SJSA1 (cell line): ENCODE measurements at regions not wholly inside any gene's neighbourhood (a gene's known extent, or its start where the extent isn't known, plus 50 kb on each side); places are given as distances from the start of the nearest gene placed in this dataset.
"Not testable (repeated sequence)": the region's sequence is repeated elsewhere in the genome, so short reads cannot be mapped to it uniquely, and the experiment has no call there.

Experiments used
- DNase-seq, 2 experiments: peaks; one replicate each; pipeline ENCODE4 v3.0.0-alpha.2; 2015 to 2020; ENCODE audit warnings: low spot score in 2 of 2, low read depth in 1 of 2
- H3K27ac ChIP-seq: fragments of 250-450 bp; sonication (Bioruptor Pico); 2 replicates; pipeline ENCODE4 v1.5.1; 2020; ENCODE audit warnings: mild to moderate bottlenecking, moderate library complexity
- H3K27me3 ChIP-seq: fragments of 250-450 bp; sonication (Bioruptor Pico); replicated peaks from 2 replicates; pipeline ENCODE4 v1.5.1; 2020; ENCODE audit warnings: mild to moderate bottlenecking, moderate library complexity
- H3K36me3 ChIP-seq: fragments of 250-450 bp; sonication (Bioruptor Pico); 2 replicates; pipeline ENCODE4 v1.5.1; 2020; ENCODE audit warnings: mild to moderate bottlenecking
- H3K4me1 ChIP-seq: fragments of 250-450 bp; sonication (Bioruptor Pico); replicated peaks from 2 replicates; pipeline ENCODE4 v1.6.1; 2021; ENCODE audit warnings: mild to moderate bottlenecking
- H3K4me3 ChIP-seq: fragments of 250-450 bp; sonication (Bioruptor Pico); 2 replicates; pipeline ENCODE4 v1.5.1; 2020; ENCODE audit warnings: mild to moderate bottlenecking
- H3K9me3 ChIP-seq: fragments of 250-450 bp; sonication (Bioruptor Pico); replicated peaks from 2 replicates; pipeline ENCODE4 v1.5.1; 2020; ENCODE audit warnings: mild to moderate bottlenecking

DNA sequence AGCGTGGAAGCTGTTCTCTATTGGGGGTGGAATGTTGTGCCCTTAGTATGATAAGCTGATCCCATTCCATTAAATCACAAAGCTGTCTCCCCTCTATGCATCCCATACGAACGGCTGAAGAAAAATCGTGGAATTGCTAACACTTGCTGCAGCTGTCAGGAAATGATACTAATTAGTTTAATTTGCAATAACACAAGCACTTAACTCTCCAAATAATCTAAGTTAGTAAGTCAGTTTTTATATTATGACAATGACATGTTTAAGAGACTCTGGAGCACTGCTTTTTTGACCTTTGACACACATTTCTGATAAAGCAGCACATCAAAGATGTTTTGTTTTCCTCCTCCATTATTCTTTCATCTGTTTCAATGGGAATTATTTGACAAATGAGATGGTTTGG, 123.7 kb upstream of the SATB2 start:
- H3K27ac ChIP-seq = no peak overlapping the region
- no peaks in the 10 kb centered on the region for H3K36me3 ChIP-seq
- no peak for DNase-seq
- H3K27me3 ChIP-seq = peaks cover 15% of the 10 kb centered on the region; the same call in 1 of the 2 replicates
- no peak overlapping the region for H3K4me3 ChIP-seq
- H3K9me3 ChIP-seq = no peaks in the 10 kb centered on the region
- no peaks in the 10 kb centered on the region for H3K4me1 ChIP-seq

- no peak overlapping the region for H3K27ac ChIP-seq
- H3K4me1 ChIP-seq = no peaks in the 10 kb centered on the region
- no peaks in the 10 kb centered on the region for H3K36me3 ChIP-seq
- no peaks in the 10 kb centered on the region for H3K9me3 ChIP-seq
- H3K4me3 ChIP-seq = no peak overlapping the region
- no peak for DNase-seq
- H3K27me3 ChIP-seq = peaks cover 8% of the 10 kb centered on the region; the same call in 1 of the 2 replicates
These were observed 117.7 kb upstream of the SATB2 start for GRCh38 chr2:199575416-199575815.

- no peak for DNase-seq
- Histone ChIP-seq H3K36me3 (no peaks in the 10 kb centered on the region), H3K9me3 (no peaks in the 10 kb centered on the region), H3K4me3 (no peak overlapping the region), H3K27ac (no peak overlapping the region), H3K27me3 (peaks cover 6% of the 10 kb centered on the region; the same call in 1 of the 2 replicates), H3K4me1 (no peaks in the 10 kb centered on the region)
These were observed 114.8 kb upstream of the SATB2 start for GRCh38 chr2:199572571-199572970.

DNA sequence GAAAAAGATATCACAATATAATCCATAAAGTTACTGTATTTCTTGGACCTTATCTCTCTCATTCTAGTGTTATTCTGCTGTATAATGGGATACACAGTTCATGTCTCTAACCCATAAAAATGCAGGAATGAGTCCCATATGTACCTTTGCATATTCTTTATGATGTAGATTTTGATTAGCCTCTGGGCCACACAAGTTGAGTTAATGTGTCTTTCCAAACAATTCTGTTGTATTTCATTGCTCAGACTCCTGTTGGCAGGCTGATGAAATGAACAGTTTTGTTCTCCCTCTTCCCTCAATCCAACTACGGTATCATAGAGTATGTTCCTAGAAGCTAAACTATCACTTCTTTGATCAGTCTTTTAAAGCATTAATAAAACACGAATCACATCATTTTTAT, 113.2 kb upstream of the SATB2 start:
- Histone ChIP-seq H3K9me3 (no peaks in the 10 kb centered on the region), H3K27ac (no peak overlapping the region), H3K36me3 (no peaks in the 10 kb centered on the region), H3K27me3 (peaks cover 6% of the 10 kb centered on the region; the same call in 1 of the 2 replicates), H3K4me3 (no peak overlapping the region), H3K4me1 (no peaks in the 10 kb centered on the region)
- no peak for DNase-seq

GRCh38 chr2:199569336-199569735, 111.6 kb upstream of the SATB2 start:
- H3K4me1 ChIP-seq = no peaks in the 10 kb centered on the region
- peaks cover 6% of the 10 kb centered on the region; the same call in 1 of the 2 replicates for H3K27me3 ChIP-seq
- no peaks in the 10 kb centered on the region for H3K9me3 ChIP-seq
- H3K27ac ChIP-seq = no peak overlapping the region
- DNase-seq = no peak
- no peak overlapping the region for H3K4me3 ChIP-seq
- no peaks in the 10 kb centered on the region for H3K36me3 ChIP-seq

DNA sequence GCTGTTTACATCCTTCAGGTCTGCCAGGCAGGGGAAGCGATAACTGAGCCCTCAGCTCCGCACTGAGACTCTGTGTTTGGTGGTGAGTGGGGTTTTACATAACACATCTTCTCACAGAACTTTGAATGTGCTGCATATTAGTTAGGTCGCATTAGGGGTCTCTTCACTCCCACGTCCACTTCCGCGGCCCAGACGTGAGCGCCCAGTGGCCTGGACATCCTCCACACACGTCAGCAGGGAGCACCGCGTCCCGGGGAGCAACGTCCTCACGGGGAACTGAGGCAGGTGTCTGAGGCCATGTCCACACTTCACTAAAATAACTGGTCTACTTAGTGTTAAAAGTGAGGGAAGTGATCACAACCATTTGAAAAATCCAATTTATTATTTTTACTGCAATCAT, 100.4 kb upstream of the SATB2 start:
- no peaks in the 10 kb centered on the region for H3K36me3 ChIP-seq
- DNase-seq = no peak
- H3K27me3 ChIP-seq = no peaks in the 10 kb centered on the region
- no peaks in the 10 kb centered on the region for H3K4me1 ChIP-seq
- H3K27ac ChIP-seq = no peak overlapping the region
- no peaks in the 10 kb centered on the region for H3K9me3 ChIP-seq
- no peak overlapping the region for H3K4me3 ChIP-seq

GRCh38 chr2:199556527-199557285, 99.0 kb upstream of the SATB2 start:
- Histone ChIP-seq H3K27me3 (no peaks in the 10 kb centered on the region), H3K4me3 (no peak overlapping the region), H3K4me1 (no peaks in the 10 kb centered on the region), H3K36me3 (no peaks in the 10 kb centered on the region), H3K9me3 (no peaks in the 10 kb centered on the region), H3K27ac (no peak overlapping the region)
- DNase-seq = no peak

DNA sequence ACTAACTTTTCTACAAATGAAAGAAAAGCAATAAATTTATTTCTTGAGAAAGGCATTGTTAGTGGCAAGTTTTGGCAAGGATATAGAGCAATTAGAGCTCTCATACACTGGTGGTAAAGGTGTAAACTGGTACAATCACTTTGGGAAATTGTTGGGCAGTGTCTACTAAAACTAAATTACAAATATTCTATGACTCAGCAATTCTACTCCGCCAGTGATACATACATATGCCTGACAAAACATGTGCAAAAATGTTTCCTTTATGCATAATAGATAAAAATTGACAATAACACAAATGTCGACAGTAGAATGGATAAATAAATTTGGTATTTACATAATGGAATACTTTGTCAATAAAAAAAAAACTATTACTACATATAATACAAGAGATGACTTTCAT, 96.3 kb upstream of the SATB2 start:
- no peaks in the 10 kb centered on the region for H3K36me3 ChIP-seq
- H3K4me3 ChIP-seq = no peak overlapping the region
- H3K4me1 ChIP-seq = no peaks in the 10 kb centered on the region
- no peaks in the 10 kb centered on the region for H3K9me3 ChIP-seq
- H3K27me3 ChIP-seq = no peaks in the 10 kb centered on the region
- DNase-seq = no peak
- no peak overlapping the region for H3K27ac ChIP-seq

DNA sequence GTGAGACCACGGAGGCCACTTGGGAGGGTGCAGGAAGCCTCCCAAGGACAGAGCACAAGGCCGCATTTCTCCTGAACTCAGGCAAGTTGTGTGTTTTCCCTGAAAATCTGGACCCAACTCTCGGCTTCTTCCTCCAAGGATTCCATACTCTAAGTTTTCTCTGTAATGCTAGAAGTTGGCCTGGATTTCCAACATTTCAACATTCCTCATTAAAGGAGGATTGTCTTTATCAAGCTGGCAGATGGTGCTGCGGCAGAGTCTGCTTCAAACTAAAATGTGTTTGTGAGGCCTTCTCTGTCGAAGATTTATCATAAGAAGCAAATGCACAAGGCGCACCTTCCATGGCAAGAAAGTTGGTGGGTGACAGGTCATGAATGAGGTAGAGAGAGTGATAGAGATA, 94.4 kb upstream of the SATB2 start:
- Histone ChIP-seq H3K9me3 (no peaks in the 10 kb centered on the region), H3K27ac (no peak overlapping the region), H3K36me3 (no peaks in the 10 kb centered on the region), H3K27me3 (no peaks in the 10 kb centered on the region), H3K4me1 (no peaks in the 10 kb centered on the region), H3K4me3 (no peak overlapping the region)
- DNase-seq = no peak

- Histone ChIP-seq H3K36me3 (no peaks in the 10 kb centered on the region), H3K4me1 (no peaks in the 10 kb centered on the region), H3K27me3 (no peaks in the 10 kb centered on the region), H3K9me3 (no peaks in the 10 kb centered on the region), H3K27ac (no peak overlapping the region), H3K4me3 (no peak overlapping the region)
- DNase-seq = no peak
These were observed 86.0 kb upstream of the SATB2 start for GRCh38 chr2:199543606-199544172.

GRCh38 chr2:199535445-199536177, 77.9 kb upstream of the SATB2 start:
- no peaks in the 10 kb centered on the region for H3K4me1 ChIP-seq
- DNase-seq = no peak
- H3K36me3 ChIP-seq = no peaks in the 10 kb centered on the region
- no peaks in the 10 kb centered on the region for H3K9me3 ChIP-seq
- H3K27me3 ChIP-seq = no peaks in the 10 kb centered on the region; the same call in 1 of the 2 replicates
- H3K27ac ChIP-seq = no peak overlapping the region
- no peak overlapping the region for H3K4me3 ChIP-seq

DNA sequence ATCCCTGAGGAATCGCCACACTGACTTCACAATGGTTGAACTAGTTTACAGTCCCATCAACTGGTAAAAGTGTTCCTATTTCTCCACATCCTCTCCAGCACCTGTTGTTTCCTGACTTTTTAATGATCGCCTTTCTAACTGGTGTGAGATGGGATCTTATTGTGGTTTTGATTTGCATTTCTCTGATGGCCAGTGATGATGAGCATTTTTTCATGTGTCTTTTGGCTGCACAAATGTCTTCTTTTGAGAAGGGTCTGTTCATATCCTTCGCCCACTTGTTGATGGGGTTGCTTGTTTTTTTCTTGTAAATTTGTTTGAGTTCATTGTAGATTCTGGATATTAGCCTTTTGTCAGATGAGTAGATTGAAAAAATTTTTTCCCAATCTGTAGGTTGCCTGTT, 76.1 kb upstream of the SATB2 start:
- H3K27ac ChIP-seq, DNase-seq, H3K4me3 ChIP-seq, H3K4me1 ChIP-seq, H3K36me3 ChIP-seq, H3K27me3 ChIP-seq, H3K9me3 ChIP-seq: not testable (repeated sequence)

DNA sequence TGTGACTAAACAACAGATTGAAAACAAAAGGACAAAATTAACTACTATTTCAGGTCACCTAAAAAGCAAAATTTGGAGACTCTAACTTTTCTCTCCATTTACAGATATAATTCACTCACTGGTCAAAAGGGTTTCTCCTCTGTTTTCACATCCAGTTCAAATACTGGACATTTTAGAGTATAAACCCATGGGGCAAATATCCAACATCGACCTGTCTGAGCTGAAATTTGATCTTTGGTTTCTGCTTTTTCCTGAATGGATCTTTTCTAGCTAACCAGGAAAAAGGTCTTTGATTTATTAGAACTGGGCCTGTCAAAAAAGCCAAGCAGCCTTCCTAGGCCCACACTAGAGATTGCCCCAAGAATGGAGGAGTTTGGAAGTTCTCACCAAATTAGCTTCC, 69.3 kb upstream of the SATB2 start:
- no peak overlapping the region for H3K27ac ChIP-seq
- no peak overlapping the region for H3K4me3 ChIP-seq
- H3K4me1 ChIP-seq = no peaks in the 10 kb centered on the region
- H3K9me3 ChIP-seq = no peaks in the 10 kb centered on the region
- no peaks in the 10 kb centered on the region for H3K36me3 ChIP-seq
- no peaks in the 10 kb centered on the region for H3K27me3 ChIP-seq
- DNase-seq = no peak
